ENCODE measurements at regions not wholly inside any gene's neighbourhood (a gene's known extent, or its start where the extent isn't known, plus 50 kb on each side); places are given as distances from the start of the nearest gene placed in this dataset.

GRCh38 chr12:31807773-31808097, 78.9 kb upstream of the AMN1 start:
- TF ChIP-seq, protein P1, sequence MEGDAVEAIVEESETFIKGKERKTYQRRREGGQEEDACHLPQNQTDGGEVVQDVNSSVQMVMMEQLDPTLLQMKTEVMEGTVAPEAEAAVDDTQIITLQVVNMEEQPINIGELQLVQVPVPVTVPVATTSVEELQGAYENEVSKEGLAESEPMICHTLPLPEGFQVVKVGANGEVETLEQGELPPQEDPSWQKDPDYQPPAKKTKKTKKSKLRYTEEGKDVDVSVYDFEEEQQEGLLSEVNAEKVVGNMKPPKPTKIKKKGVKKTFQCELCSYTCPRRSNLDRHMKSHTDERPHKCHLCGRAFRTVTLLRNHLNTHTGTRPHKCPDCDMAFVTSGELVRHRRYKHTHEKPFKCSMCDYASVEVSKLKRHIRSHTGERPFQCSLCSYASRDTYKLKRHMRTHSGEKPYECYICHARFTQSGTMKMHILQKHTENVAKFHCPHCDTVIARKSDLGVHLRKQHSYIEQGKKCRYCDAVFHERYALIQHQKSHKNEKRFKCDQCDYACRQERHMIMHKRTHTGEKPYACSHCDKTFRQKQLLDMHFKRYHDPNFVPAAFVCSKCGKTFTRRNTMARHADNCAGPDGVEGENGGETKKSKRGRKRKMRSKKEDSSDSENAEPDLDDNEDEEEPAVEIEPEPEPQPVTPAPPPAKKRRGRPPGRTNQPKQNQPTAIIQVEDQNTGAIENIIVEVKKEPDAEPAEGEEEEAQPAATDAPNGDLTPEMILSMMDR (IDR thresholded peaks at IDR 0.05 in 4 of 5, conservative IDR thresholded peaks at IDR 0.05 in 1 of 5): no peak
- no peak for TF ChIP-seq POLR2A (IDR thresholded peaks at IDR 0.05)
